Stomach (tissue), 8 donors: ENCODE measurements at regions not wholly inside any gene's neighbourhood (a gene's known extent, or its start where the extent isn't known, plus 50 kb on each side); places are given as distances from the start of the nearest gene placed in this dataset.

ENCODE experiments used
- DNase-seq, 2 donors: peaks; one replicate each; pipeline versions ENCODE4 v3.0.0 to v3.0.0-alpha.2; 2013 to 2019
- H3K27ac ChIP-seq, 5 donors: fragments of 200-600 bp in 4 of 5; sonication (generic) in 4 of 5; one replicate each; pipeline ENCODE4 v1.5.1; 2013 to 2019; ENCODE audit warnings: mild to moderate bottlenecking in 1 of 5, moderate library complexity in 1 of 5
- H3K27me3 ChIP-seq, 3 donors: fragments of 200-600 bp; sonication (generic); one replicate each; pipeline ENCODE4 v1.5.1; 2017 to 2019; ENCODE audit warnings: mixed run types in 1 of 3
- H3K36me3 ChIP-seq, 4 donors: fragments of 200-600 bp; sonication (generic); 1 replicate in 3 of 4; 2 replicates in 1 of 4; pipeline ENCODE4 v1.5.1; 2016 to 2019
- H3K4me1 ChIP-seq, 4 donors: fragments of 200-600 bp; sonication (generic); one replicate each; pipeline ENCODE4 v1.5.1; 2016 to 2019
- H3K4me3 ChIP-seq, 4 donors: fragments of 200-600 bp; sonication (generic) in 3 of 4; one replicate each; pipeline ENCODE4 v1.5.1; 2016 to 2019; ENCODE audit warnings: mild to moderate bottlenecking in 1 of 4
- H3K9me3 ChIP-seq, 4 donors: fragments of 200-600 bp; sonication (generic); one replicate each; pipeline ENCODE4 v1.5.1; 2016 to 2019
- CTCF ChIP-seq, 7 experiments: fragments of 450-650 bp in 4 of 7; fragments of 200-600 bp in 3 of 7; sonication (generic) in 3 of 7; IDR thresholded peaks; one replicate each; pipeline ENCODE4 v1.5.1; 2016 to 2019; ENCODE audit warnings: antibody characterized with exemption in 7 of 7, control low read depth in 2 of 7, mild to moderate bottlenecking in 1 of 7
- EP300 ChIP-seq: sonication (generic); formaldehyde crosslinking; IDR thresholded peaks from one replicate; pipeline ENCODE4 v1.6.1; 2017; ENCODE audit warnings: antibody characterized with exemption
- POLR2A ChIP-seq, 4 donors: fragments of 450-650 bp; IDR thresholded peaks; one replicate each; pipeline ENCODE4 v1.6.1; 2016; ENCODE audit warnings: antibody characterized with exemption in 4 of 4, control low read depth in 2 of 4, mild to moderate bottlenecking in 1 of 4, moderate library complexity in 1 of 4
- POLR2AphosphoS5 ChIP-seq, 3 donors: sonication (generic); formaldehyde crosslinking; IDR thresholded peaks; one replicate each; pipeline ENCODE4 v1.6.1; 2016; ENCODE audit warnings: antibody characterized with exemption in 3 of 3
- WGBS, 5 donors: extraction: QIAGEN DNeasy Blood & Tissue Kit in 3 of 5; methylation state at CpG; one replicate each; pipeline versions ENCODE4 v1.1.5 to v1.1.7; 2013 to 2018; 5-methylcytosine and 5-hydroxymethylcytosine counted together
- intact Hi-C: fragments of 100-400 bp; cut with DNase I; formaldehyde crosslinking; loops from one replicate; pipeline ENCODE4 v1.15.1; 2023; ENCODE audit warnings: low total_unique reads
- donor health status: healthy with polysubstance abuse.
- donor health status: Bipolar disorder and iron deficiency.
- donor health status: healthy.

GRCh38 chr12:3958534-3958933, 85.3 kb upstream of the PARP11 start:
- H3K27me3 ChIP-seq, result peaks cover 0 to 5% (median 0%) of the 10 kb centered on the region in 3 donors
- no peak for DNase-seq
- no peaks in the 10 kb centered on the region for H3K9me3 ChIP-seq
- H3K36me3 ChIP-seq, result no peaks in the 10 kb centered on the region
- 82 to 93% (median 86%) methylated on average over 6 of the region's 6 CpGs for WGBS, 5 donors
- no peak for TF ChIP-seq POLR2AphosphoS5 (IDR thresholded peaks at IDR 0.05)
- no peak for TF ChIP-seq EP300
- no peak for TF ChIP-seq CTCF (IDR thresholded peaks at IDR 0.05)
- no peak for TF ChIP-seq POLR2A (IDR thresholded peaks at IDR 0.05)
- intact Hi-C loops, result no loop called here
- no peaks in the 10 kb centered on the region for H3K4me1 ChIP-seq
- H3K27ac ChIP-seq, result no peak overlapping the region
- H3K4me3 ChIP-seq, result no peak overlapping the region

GRCh38 chr12:3951380-3952135, 78.4 kb upstream of the PARP11 start:
- no peaks in the 10 kb centered on the region for H3K4me1 ChIP-seq
- H3K9me3 ChIP-seq, result no peaks in the 10 kb centered on the region
- DNase-seq, result no peak
- 66 to 77% (median 73%) methylated on average over 23 of the region's 23 CpGs for WGBS, 5 donors
- peaks cover 0 to 9% (median 0%) of the 10 kb centered on the region in 3 donors for H3K27me3 ChIP-seq
- intact Hi-C loops, result no loop called here
- no peak for TF ChIP-seq EP300
- TF ChIP-seq CTCF (IDR thresholded peaks at IDR 0.05), result no peak
- no peak for TF ChIP-seq POLR2A (IDR thresholded peaks at IDR 0.05)
- TF ChIP-seq POLR2AphosphoS5 (IDR thresholded peaks at IDR 0.05), result no peak
- no peak overlapping the region for H3K4me3 ChIP-seq
- no peak overlapping the region for H3K27ac ChIP-seq
- no peaks in the 10 kb centered on the region for H3K36me3 ChIP-seq

GRCh38 chr12:3950714-3951320, 77.6 kb upstream of the PARP11 start:
- Histone ChIP-seq H3K9me3 (no peaks in the 10 kb centered on the region), H3K4me3 (no peak overlapping the region), H3K27me3 (peaks cover 0 to 8% (median 0%) of the 10 kb centered on the region in 3 donors), H3K36me3 (no peaks in the 10 kb centered on the region), H3K4me1 (no peaks in the 10 kb centered on the region), H3K27ac (no peak overlapping the region)
- intact Hi-C loops, result no loop called here
- DNase-seq, result no peak
- TF ChIP-seq EP300 (no peak), CTCF (IDR thresholded peaks at IDR 0.05) (no peak), POLR2A (IDR thresholded peaks at IDR 0.05) (no peak), POLR2AphosphoS5 (IDR thresholded peaks at IDR 0.05) (no peak)
- WGBS, 5 donors, result 65 to 72% (median 69%) methylated on average over 7 of the region's 7 CpGs

GRCh38 chr12:3947781-3948180, 74.6 kb upstream of the PARP11 start:
- TF ChIP-seq CTCF (IDR thresholded peaks at IDR 0.05) (no peak), POLR2AphosphoS5 (IDR thresholded peaks at IDR 0.05) (no peak), POLR2A (IDR thresholded peaks at IDR 0.05) (no peak), EP300 (no peak)
- 69 to 81% (median 70%) methylated on average over 5 of the region's 5 CpGs for WGBS, 5 donors

More at GRCh38 chr12:3947781-3948180, 74.6 kb upstream of the PARP11 start:
- intact Hi-C loops, result no loop called here
- no peaks in the 10 kb centered on the region for H3K36me3 ChIP-seq
- no peak overlapping the region for H3K4me3 ChIP-seq
- no peaks in the 10 kb centered on the region for H3K9me3 ChIP-seq
- no peak for DNase-seq
- no peak overlapping the region for H3K27ac ChIP-seq
- H3K4me1 ChIP-seq, result no peaks in the 10 kb centered on the region
- peaks cover 0 to 7% (median 0%) of the 10 kb centered on the region in 3 donors for H3K27me3 ChIP-seq
